Activated CD8-positive, alpha-beta memory T cell treated with anti-CD3 and anti-CD28 coated beads for 1 hour (primary cell): ENCODE measurements at regions not wholly inside any gene's neighbourhood (a gene's known extent, or its start where the extent isn't known, plus 50 kb on each side); places are given as distances from the start of the nearest gene placed in this dataset.
"Not testable (repeated sequence)": the region's sequence is repeated elsewhere in the genome, so short reads cannot be mapped to it uniquely, and the experiment has no call there.

Experiments used
- DNase-seq, 2 donors: peaks; one replicate each; pipeline ENCODE4 v3.0.0-alpha.2; 2020; ENCODE audit warnings: low read depth in 1 of 2; ENCODE audit errors: extremely low read depth in 1 of 2

- not testable (repeated sequence) for DNase-seq
These were observed 456.3 kb downstream of the TMEM135 start for GRCh38 chr11:87494026-87494425.

GRCh38 chr11:87493516-87493915, 455.8 kb downstream of the TMEM135 start:
- DNase-seq = no peak

GRCh38 chr11:87491381-87491780, 453.6 kb downstream of the TMEM135 start:
- no peak for DNase-seq

- no peak for DNase-seq
These were observed 452.9 kb downstream of the TMEM135 start for GRCh38 chr11:87490671-87491070.

GRCh38 chr11:87484566-87484965, 446.8 kb downstream of the TMEM135 start:
- no peak for DNase-seq

DNA sequence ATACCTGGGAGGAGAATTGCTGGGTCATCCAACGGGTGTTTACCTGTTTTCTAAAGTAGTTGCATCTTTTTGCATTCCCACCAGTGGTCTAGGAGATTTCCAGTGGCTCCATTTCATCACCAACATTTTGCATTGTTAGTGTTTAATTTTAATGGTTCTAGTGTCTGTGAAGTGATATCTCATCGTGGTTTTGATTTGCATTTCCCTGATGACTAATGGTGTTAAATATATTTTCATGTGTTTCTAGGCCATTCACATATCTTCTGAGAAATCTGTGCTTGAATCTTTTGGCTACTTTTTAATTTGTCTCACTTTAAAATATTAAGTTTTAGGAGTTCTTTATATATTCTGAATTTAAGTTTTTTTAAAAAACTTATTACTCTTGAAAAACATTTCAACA, 439.6 kb downstream of the TMEM135 start:
- no peak for DNase-seq

GRCh38 chr11:87473174-87473573, 435.4 kb downstream of the TMEM135 start:
- no peak for DNase-seq

GRCh38 chr11:87466223-87466622, 428.5 kb downstream of the TMEM135 start:
- DNase-seq = no peak

- DNase-seq = no peak
These were observed 428.0 kb downstream of the TMEM135 start for GRCh38 chr11:87465716-87466115.

- no peak for DNase-seq
These were observed 425.9 kb downstream of the TMEM135 start for GRCh38 chr11:87463486-87464102.

- DNase-seq = no peak
These were observed 424.4 kb downstream of the TMEM135 start for GRCh38 chr11:87462171-87462570.

DNA sequence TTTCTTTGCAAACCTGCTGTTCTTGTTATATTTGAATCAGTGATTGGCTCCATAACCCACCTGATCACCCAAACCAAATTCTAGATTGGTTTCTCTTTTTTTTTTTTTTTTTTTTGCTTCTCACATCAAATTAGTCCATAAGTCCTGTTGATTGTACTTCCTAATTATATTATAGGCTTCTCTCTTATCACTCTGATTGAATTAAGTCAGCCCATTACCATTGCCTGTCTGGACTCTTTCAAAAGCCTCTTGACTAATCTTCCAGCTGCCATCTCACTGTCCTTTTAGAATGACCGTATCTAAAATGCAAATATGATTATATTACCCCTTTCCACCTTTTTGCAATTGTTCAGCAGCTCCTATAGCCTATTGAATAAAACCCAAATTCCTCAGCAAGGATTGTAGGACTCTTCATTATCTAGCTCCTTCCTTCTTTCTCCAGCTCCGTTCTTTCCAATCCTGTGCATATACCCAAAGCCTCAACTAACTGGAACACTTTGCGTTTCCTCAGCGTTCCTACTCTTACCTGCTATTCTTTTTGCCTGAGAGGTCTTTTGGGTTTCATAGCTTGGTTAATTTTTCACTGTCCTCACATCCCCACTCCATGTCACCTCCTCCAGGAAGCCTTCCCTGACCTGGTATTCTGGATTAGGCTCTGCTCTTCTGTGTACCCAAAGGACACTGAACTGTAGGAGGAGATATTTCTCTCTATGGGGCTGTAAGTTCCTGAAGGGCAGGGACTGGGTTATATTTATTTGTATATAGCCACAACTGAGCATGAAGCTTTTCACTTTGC, 423.3 kb downstream of the TMEM135 start:
- no peak for DNase-seq

DNA sequence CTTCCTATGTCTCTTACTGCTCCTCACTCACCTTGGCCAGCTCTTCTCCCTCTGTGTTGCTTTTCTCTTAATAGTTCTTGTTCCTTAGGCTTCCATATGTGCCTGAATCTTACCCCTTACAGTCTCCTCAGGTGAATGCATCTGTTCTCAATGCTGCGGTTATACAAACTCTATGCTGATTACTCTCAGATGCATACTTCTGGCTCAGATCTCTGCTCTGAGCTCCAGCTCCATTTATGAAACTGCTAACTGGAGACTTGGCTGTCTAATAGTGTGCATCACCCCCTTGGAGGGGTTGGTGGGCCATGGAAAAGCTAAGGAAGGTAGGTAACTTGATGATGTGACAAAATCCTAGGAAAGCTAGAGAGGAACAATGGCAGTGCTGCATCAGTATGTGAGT, 422.5 kb downstream of the TMEM135 start:
- no peak for DNase-seq

DNA sequence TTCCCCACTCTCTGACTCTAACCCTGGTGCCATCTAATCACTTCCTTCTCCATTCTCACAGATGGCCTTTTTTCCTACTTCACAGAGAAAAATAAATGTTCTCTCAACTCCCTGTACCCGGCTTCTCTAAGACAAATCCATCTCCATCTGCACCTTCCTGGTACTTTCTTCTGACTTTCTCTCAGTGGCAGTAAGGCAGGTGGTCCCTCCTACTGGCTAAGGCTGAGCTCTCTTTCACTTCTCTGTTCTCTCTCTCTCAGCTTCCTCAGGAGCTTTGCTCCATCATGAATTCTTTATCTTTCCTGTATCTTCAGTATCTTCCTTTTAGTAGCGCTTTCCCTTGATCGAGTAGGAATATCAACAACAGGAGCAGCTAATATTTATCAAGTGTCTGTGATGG, 421.6 kb downstream of the TMEM135 start:
- DNase-seq = no peak

DNA sequence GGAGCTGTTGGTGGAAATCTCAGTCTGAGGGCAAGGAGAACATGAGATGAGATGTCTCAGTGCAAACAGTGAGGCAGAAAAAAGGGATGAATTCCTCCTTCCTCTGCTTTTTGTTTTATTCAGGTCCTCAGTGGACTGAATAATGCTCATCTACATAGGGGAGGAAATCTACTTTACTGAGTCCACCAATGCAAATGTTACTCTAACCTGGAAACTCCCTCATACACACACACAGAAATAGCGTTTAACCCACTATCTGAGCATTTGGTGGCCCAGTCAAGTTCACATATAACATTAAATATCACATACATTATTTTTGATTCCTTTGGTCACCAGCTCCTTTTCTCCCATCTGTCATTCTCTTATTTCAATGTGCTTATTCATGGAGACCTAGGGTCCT, 418.8 kb downstream of the TMEM135 start:
- no peak for DNase-seq

DNA sequence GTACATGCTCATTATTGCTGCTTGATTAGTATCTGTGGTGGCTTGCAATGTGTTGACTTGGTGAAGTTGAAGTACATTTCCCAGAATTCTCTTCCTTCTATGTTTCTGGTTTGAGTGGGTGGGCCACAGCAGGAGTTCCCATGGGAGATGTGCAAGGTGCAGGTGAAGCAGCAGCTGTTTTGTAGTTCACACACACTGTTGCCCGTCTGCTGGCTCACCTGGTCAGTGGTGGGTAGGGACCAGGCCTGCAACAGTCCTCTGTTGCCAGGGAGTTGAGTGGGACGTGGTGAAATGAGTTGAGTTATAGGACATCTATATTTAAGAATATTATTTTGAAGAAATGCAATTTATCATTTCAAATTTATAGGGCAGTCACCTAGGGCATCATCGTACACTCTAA, 417.4 kb downstream of the TMEM135 start:
- DNase-seq = no peak

DNA sequence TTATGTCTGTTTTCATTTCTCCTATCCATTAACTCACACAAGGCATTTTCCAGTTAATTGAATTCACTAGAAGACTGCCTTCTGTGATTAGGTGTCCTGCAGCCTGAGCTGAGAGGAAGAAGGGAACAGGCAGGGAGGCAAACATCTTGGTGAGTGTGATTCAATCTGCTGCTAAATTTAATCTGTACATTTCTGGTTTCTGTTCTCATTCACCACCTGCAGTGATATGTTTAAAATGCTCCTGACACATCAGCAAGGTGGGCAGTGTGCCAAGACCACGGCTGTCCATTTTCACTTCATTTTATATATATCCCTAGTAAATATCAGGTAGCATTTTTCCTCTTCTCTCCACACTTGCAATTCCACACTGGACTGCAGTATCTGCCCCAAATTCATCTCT, 416.5 kb downstream of the TMEM135 start:
- DNase-seq = no peak

DNA sequence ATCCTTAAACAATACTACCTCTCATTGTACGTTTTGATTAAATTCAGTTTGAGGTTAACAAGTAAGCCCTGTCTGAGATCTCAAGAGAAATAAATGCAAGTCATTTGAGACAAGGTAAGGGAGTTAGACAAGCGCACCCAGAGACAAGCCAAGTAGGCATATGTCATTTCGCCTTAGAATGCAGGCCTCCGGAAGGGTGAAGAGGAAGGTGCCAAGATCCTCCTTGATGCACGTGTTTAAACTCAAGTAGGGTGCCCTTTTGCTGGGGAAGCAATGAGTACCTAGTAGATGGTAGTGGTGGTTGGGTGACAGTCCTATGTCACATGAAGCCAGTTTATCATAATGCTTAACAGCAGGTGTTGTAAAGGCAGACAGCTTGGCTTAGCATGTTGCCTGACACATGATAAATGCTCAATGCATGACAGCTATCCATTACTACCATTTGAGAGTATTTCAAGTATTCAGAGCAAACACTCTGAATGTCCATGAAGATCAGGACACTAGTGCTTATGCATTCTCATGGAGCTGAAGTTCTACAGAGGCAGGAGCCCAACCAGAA, 415.9 kb downstream of the TMEM135 start:
- no peak for DNase-seq

DNA sequence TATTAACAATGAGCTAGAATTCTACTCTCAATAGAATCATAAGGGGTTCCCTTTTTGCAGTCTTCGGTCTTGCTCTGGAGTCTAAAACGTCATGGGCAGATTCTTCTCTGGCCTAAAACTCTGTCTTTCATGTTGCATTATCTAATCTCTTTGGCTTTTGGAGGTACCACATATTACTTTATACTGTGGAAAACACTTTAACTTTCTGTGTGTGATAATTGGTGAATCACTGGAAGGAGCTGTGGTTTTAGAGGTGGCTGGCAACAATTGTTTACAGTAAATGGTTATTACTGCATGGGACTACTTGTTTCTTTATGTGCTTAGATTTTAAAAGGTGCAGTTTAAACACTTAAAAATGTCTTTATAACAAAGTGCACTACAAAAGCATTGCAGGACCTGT, 414.3 kb downstream of the TMEM135 start:
- not testable (repeated sequence) for DNase-seq

DNA sequence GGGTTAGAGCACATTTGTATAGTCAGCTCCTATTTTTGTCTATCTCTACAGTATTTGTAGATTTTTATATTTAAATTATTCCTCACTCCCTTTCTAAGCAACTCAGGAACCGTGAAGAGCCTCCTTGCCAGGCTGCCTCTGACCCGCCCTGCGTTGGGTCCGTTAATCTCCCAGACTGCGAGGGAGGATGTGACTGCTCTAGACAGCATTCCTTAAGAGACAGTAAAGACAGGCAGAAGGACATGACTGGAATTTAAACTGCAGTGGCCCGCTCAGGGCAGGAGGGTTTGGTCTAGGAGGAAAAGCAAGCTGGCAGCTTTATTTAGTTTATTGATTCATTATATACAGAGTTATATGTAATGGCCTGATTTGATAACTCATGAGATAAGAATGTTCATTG, 413.7 kb downstream of the TMEM135 start:
- DNase-seq = no peak

GRCh38 chr11:87447606-87448005, 409.9 kb downstream of the TMEM135 start:
- no peak for DNase-seq

DNA sequence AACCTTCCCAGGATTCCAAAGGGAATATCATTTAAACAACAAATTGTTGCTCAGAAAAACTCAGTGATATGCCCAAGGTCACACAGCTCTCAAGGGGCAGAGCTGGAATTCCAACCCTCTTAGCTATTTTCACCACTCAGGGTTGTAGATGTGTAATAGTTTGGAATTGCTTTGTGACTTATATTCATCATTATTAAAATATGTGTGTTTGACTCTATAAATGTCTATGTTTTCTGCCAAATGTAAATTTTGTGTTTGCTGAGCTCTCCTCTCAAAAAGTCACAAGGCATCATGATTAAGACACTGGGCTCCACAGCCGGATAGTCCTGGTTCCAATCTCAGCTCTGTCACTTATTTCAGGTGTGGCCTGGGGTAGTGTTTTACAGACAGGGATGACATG, 407.3 kb downstream of the TMEM135 start:
- DNase-seq = no peak
